Gastroesophageal sphincter (tissue), 4 donors: ENCODE measurements at regions not wholly inside any gene's neighbourhood (a gene's known extent, or its start where the extent isn't known, plus 50 kb on each side); places are given as distances from the start of the nearest gene placed in this dataset.

Experiments used
- ATAC-seq: fragments of 150-250 bp; one replicate; pipeline ENCODE4 v1.9.1; 2016; ENCODE audit warnings: mild to moderate bottlenecking, moderate library complexity
- H3K27ac ChIP-seq, 4 donors: fragments of 200-600 bp; sonication (generic) in 3 of 4; 1 replicate in 3 of 4; 2 replicates in 1 of 4; pipeline ENCODE4 v1.5.1; 2016 to 2019
- H3K27me3 ChIP-seq: fragments of 200-600 bp; sonication (generic); one replicate; pipeline ENCODE4 v1.5.1; 2019
- H3K36me3 ChIP-seq, 2 donors: fragments of 200-600 bp; sonication (generic); one replicate each; pipeline ENCODE4 v1.5.1; 2019; ENCODE audit warnings: control low read depth in 1 of 2
- H3K4me1 ChIP-seq, 3 donors: fragments of 200-600 bp; sonication (generic); 1 replicate in 2 of 3; 2 replicates in 1 of 3; pipeline ENCODE4 v1.5.1; 2016 to 2019; ENCODE audit warnings: control low read depth in 2 of 3
- H3K4me3 ChIP-seq, 2 donors: fragments of 200-600 bp; sonication (generic); one replicate each; pipeline ENCODE4 v1.5.1; 2019; ENCODE audit warnings: mild to moderate bottlenecking in 1 of 2, moderate library complexity in 1 of 2
- H3K9me3 ChIP-seq, 3 donors: fragments of 200-600 bp; sonication (generic); one replicate each; pipeline ENCODE4 v1.5.1; 2017 to 2019; ENCODE audit warnings: control low read depth in 2 of 3
- EP300 ChIP-seq: sonication (generic); formaldehyde crosslinking; IDR thresholded peaks from one replicate; pipeline ENCODE4 v1.6.1; 2017; ENCODE audit warnings: antibody characterized with exemption, mild to moderate bottlenecking
- POLR2A ChIP-seq, 2 donors: fragments of 450-650 bp; IDR thresholded peaks; one replicate each; pipeline ENCODE4 v1.6.1; 2017; ENCODE audit warnings: antibody characterized with exemption in 2 of 2, mild to moderate bottlenecking in 2 of 2, moderate library complexity in 1 of 2
- POLR2AphosphoS5 ChIP-seq: sonication (generic); formaldehyde crosslinking; IDR thresholded peaks from one replicate; pipeline ENCODE4 v1.6.1; 2017; ENCODE audit warnings: antibody characterized with exemption
- WGBS, 2 donors: methylation state at CpG; one replicate each; pipeline ENCODE4 v1.1.5; 2018; ENCODE audit warnings: low coverage in 1 of 2; 5-methylcytosine and 5-hydroxymethylcytosine counted together
- TF ChIP-seq, protein P1 (sequence below), 4 experiments: fragments of 200-600 bp in 2 of 4; fragments of 450-650 bp in 2 of 4; sonication (generic) in 1 of 4; IDR thresholded peaks; one replicate each; pipeline ENCODE4 v1.5.1; 2017 to 2019; ENCODE audit warnings: antibody characterized with exemption in 4 of 4, mild to moderate bottlenecking in 2 of 4, moderate library complexity in 2 of 4

DNA sequence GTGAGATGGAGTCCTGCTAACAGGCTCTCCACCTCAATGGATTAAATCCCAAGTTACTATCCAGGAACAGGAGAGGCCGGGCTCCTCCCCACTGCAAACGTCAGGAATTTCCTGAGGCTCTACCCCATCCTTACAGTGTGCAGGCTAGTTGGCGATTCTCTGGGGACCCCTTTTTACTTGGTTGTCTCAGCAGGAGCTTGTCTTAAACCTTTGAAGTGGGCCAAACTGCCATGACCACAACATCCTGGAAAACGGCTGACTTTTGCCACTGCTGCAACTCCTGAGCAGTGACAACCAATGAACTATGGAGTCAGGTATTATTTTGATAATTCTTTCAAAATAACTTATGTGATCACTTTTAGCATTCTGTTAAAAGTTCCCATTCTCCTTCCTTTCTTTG, 440.9 kb upstream of the CCDC54 start:
- Histone ChIP-seq H3K27me3 (no peaks in the 10 kb centered on the region), H3K27ac (no peak overlapping the region), H3K4me1 (no peaks in the 10 kb centered on the region), H3K36me3 (no peaks in the 10 kb centered on the region), H3K9me3 (peaks cover 0 to 12% (median 0%) of the 10 kb centered on the region in 3 donors), H3K4me3 (no peak overlapping the region)
- ATAC-seq: no peak
- WGBS, 2 donors: 55 to 60% methylated on average over 3 to 4 of the region's 4 CpGs
- TF ChIP-seq, protein P1, sequence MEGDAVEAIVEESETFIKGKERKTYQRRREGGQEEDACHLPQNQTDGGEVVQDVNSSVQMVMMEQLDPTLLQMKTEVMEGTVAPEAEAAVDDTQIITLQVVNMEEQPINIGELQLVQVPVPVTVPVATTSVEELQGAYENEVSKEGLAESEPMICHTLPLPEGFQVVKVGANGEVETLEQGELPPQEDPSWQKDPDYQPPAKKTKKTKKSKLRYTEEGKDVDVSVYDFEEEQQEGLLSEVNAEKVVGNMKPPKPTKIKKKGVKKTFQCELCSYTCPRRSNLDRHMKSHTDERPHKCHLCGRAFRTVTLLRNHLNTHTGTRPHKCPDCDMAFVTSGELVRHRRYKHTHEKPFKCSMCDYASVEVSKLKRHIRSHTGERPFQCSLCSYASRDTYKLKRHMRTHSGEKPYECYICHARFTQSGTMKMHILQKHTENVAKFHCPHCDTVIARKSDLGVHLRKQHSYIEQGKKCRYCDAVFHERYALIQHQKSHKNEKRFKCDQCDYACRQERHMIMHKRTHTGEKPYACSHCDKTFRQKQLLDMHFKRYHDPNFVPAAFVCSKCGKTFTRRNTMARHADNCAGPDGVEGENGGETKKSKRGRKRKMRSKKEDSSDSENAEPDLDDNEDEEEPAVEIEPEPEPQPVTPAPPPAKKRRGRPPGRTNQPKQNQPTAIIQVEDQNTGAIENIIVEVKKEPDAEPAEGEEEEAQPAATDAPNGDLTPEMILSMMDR (IDR thresholded peaks at IDR 0.05): no peak
- TF ChIP-seq POLR2A (IDR thresholded peaks at IDR 0.05) (no peak), POLR2AphosphoS5 (no peak), EP300 (no peak)

DNA sequence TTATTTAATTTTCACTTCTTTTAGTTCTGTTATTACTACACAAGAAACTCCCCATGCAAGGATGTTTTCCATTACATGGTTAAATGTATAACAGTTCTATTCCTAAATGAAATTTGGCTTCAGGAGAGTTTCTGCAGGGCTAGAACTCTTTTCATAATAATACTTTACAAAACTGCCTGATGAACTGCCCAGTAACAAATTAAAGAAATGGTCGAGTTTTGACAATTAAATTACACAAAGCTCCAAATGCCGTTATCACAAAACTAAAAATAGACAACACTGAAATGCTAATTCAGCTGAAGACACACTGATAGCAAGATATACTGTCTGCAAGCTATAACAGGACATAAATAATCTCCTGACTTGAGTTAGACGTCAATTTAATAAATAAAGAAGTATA, 435.2 kb upstream of the CCDC54 start:
- Histone ChIP-seq H3K9me3 (no peaks in the 10 kb centered on the region), H3K4me1 (no peaks in the 10 kb centered on the region), H3K4me3 (no peak overlapping the region), H3K36me3 (no peaks in the 10 kb centered on the region), H3K27me3 (no peaks in the 10 kb centered on the region), H3K27ac (no peak overlapping the region)
- TF ChIP-seq, protein P1 (IDR thresholded peaks at IDR 0.05): no peak
- TF ChIP-seq POLR2A (IDR thresholded peaks at IDR 0.05) (no peak), EP300 (no peak), POLR2AphosphoS5 (no peak)
- ATAC-seq: no peak
- 26 to 51% methylated on average over 3 of the region's 3 CpGs for whole genome bisulfite sequencing, 2 donors

DNA sequence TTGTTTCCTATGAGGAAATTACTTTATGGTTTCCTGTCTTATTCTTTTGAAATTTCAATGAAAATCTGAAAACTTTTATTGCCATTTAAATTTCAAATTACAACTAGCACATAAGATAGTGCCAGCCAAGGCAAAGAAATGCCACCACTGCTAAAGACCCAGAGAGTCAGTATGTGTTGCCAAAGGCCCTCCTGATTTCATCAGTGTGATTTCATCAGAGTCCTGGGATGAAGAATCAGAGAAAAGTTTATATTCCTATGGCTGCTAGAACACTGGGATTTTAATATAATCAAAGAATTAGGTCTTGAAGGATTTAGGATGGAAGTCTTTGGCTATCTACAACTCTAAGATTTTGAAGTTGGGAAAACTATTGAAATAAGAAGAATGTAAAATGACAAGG, 434.2 kb upstream of the CCDC54 start:
- H3K27ac ChIP-seq: no peak overlapping the region
- ATAC-seq: no peak
- no peaks in the 10 kb centered on the region for H3K36me3 ChIP-seq
- no peaks in the 10 kb centered on the region for H3K9me3 ChIP-seq
- no peaks in the 10 kb centered on the region for H3K4me1 ChIP-seq
- no peak overlapping the region for H3K4me3 ChIP-seq
- no peaks in the 10 kb centered on the region for H3K27me3 ChIP-seq
- TF ChIP-seq POLR2AphosphoS5 (no peak), EP300 (no peak), POLR2A (IDR thresholded peaks at IDR 0.05) (no peak)
- TF ChIP-seq, protein P1 (IDR thresholded peaks at IDR 0.05): no peak

DNA sequence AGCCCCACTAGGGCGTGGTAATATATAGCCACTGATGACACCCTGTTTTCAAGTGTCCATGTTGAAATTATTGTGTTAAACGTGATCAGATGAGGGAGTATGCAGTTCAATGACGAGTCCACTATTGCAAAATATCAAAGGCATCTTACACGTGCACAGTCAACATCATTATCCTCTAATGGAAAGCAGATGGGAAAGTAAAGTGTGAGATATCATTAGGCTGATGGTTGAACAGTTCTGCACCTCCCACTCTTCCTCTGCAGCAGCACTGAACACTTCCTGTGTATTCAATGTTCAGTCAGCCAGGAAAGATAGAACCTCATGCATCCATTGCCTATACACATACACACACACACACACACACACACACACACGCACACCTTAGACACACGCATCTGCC, 431.8 kb upstream of the CCDC54 start:
- 77 to 79% methylated on average over 6 of the region's 6 CpGs for WGBS, 2 donors
- Histone ChIP-seq H3K9me3 (no peaks in the 10 kb centered on the region), H3K4me1 (no peaks in the 10 kb centered on the region), H3K36me3 (no peaks in the 10 kb centered on the region), H3K27me3 (no peaks in the 10 kb centered on the region), H3K27ac (no peak overlapping the region), H3K4me3 (no peak overlapping the region)
- no peak for ATAC-seq
- TF ChIP-seq POLR2A (IDR thresholded peaks at IDR 0.05): no peak
- no peak for TF ChIP-seq POLR2AphosphoS5
- no peak for TF ChIP-seq EP300
- TF ChIP-seq, protein P1 (IDR thresholded peaks at IDR 0.05): no peak

DNA sequence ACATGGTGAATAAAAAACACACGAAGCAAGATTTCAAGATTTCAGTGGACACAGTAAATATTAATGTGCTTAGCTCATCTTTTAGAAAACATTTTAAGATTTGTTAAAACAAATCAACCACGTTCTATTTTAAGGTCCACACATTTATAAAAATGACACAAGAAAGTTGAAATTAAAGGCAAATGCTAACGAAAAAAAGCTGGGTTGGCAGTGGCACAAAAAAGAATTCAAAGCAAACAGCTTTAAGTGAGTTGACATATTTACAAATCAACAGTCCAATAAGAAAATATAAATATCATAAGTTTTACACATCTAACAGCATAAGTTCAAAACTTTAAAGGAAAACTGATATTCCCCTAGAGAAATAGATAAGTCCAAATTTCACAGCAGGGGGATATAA, 430.4 kb upstream of the CCDC54 start:
- Histone ChIP-seq H3K27ac (no peak overlapping the region), H3K27me3 (no peaks in the 10 kb centered on the region), H3K36me3 (no peaks in the 10 kb centered on the region), H3K9me3 (no peaks in the 10 kb centered on the region), H3K4me1 (no peaks in the 10 kb centered on the region), H3K4me3 (no peak overlapping the region)
- ATAC-seq: no peak
- TF ChIP-seq POLR2AphosphoS5 (no peak), POLR2A (IDR thresholded peaks at IDR 0.05) (no peak), EP300 (no peak)
- TF ChIP-seq, protein P1 (IDR thresholded peaks at IDR 0.05): no peak
- WGBS, 2 donors: 23 to 35% methylated on average over 3 of the region's 3 CpGs
